ENCODE measurements at regions not wholly inside any gene's neighbourhood (a gene's known extent, or its start where the extent isn't known, plus 50 kb on each side); places are given as distances from the start of the nearest gene placed in this dataset.

GRCh38 chr12:67589078-67589477 is 59.5 kb upstream of the DYRK2 start:
- no peak overlapping the region for H3K27ac ChIP-seq (ENCODE audit: low read depth, low read length)
- no peaks in the 10 kb centered on the region for H3K79me2 ChIP-seq (ENCODE audit: control insufficient read depth, low read length)
- no peaks in the 10 kb centered on the region for H3K4me1 ChIP-seq (ENCODE audit: control insufficient read depth, low read length)
- H3K4me2 ChIP-seq (ENCODE audit: low read length): no peak overlapping the region
- no peaks in the 10 kb centered on the region for H3K27me3 ChIP-seq (ENCODE audit: control insufficient read depth, low read length)
- TF ChIP-seq EZH2phosphoT487 (IDR thresholded peaks at IDR 0.05; ENCODE audit: borderline replicate concordance, low read length) (no peak), CTCF (IDR thresholded peaks at IDR 0.05; ENCODE audit: low read depth, low read length, poor library complexity, severe bottlenecking) (no peak)
- no peaks in the 10 kb centered on the region for H3K9me3 ChIP-seq (ENCODE audit: control insufficient read depth, insufficient read depth, low read length)
- H3F3A ChIP-seq (ENCODE audit: control insufficient read depth, insufficient read depth): no peaks in the 10 kb centered on the region; the same call in 1 of the 2 replicates
- H4K20me1 ChIP-seq (ENCODE audit: control insufficient read depth, insufficient read depth, low read depth, low read length): no peaks in the 10 kb centered on the region
- H3K36me3 ChIP-seq (ENCODE audit: control insufficient read depth, low read length): no peaks in the 10 kb centered on the region
- no peak overlapping the region for H3K4me3 ChIP-seq (ENCODE audit: low read length)
- no peaks in the 10 kb centered on the region for H3K9me2 ChIP-seq (replicated peaks; ENCODE audit: control insufficient read depth, low read length)

GRCh38 chr12:67590149-67590790 is 58.3 kb upstream of the DYRK2 start:
- Histone ChIP-seq H3F3A (ENCODE audit: control insufficient read depth, insufficient read depth) (no peaks in the 10 kb centered on the region; the same call in 1 of the 2 replicates), H3K27me3 (ENCODE audit: control insufficient read depth, low read length) (no peaks in the 10 kb centered on the region), H3K9me3 (ENCODE audit: control insufficient read depth, insufficient read depth, low read length) (no peaks in the 10 kb centered on the region), H3K79me2 (ENCODE audit: control insufficient read depth, low read length) (no peaks in the 10 kb centered on the region), H3K4me2 (ENCODE audit: low read length) (no peak overlapping the region), H4K20me1 (ENCODE audit: control insufficient read depth, insufficient read depth, low read depth, low read length) (no peaks in the 10 kb centered on the region), H3K27ac (ENCODE audit: low read depth, low read length) (no peak overlapping the region), H3K9me2 (replicated peaks; ENCODE audit: control insufficient read depth, low read length) (no peaks in the 10 kb centered on the region), H3K4me1 (ENCODE audit: control insufficient read depth, low read length) (no peaks in the 10 kb centered on the region), H3K4me3 (ENCODE audit: low read length) (no peak overlapping the region), H3K36me3 (ENCODE audit: control insufficient read depth, low read length) (no peaks in the 10 kb centered on the region)
- TF ChIP-seq CTCF (IDR thresholded peaks at IDR 0.05; ENCODE audit: low read depth, low read length, poor library complexity, severe bottlenecking): no peak
- no peak for TF ChIP-seq EZH2phosphoT487 (IDR thresholded peaks at IDR 0.05; ENCODE audit: borderline replicate concordance, low read length)

GRCh38 chr12:67592228-67593011 is 56.1 kb upstream of the DYRK2 start:
- no peak for TF ChIP-seq CTCF (IDR thresholded peaks at IDR 0.05; ENCODE audit: low read depth, low read length, poor library complexity, severe bottlenecking)
- no peak for TF ChIP-seq EZH2phosphoT487 (IDR thresholded peaks at IDR 0.05; ENCODE audit: borderline replicate concordance, low read length)
- H3K9me2 ChIP-seq (replicated peaks; ENCODE audit: control insufficient read depth, low read length): no peaks in the 10 kb centered on the region
- H3K4me2 ChIP-seq (ENCODE audit: low read length): no peak overlapping the region
- no peak overlapping the region for H3K27ac ChIP-seq (ENCODE audit: low read depth, low read length)
- H3K4me1 ChIP-seq (ENCODE audit: control insufficient read depth, low read length): no peaks in the 10 kb centered on the region
- no peaks in the 10 kb centered on the region for H3K79me2 ChIP-seq (ENCODE audit: control insufficient read depth, low read length)
- no peak overlapping the region for H3K4me3 ChIP-seq (ENCODE audit: low read length)
- H3K36me3 ChIP-seq (ENCODE audit: control insufficient read depth, low read length): no peaks in the 10 kb centered on the region
- no peaks in the 10 kb centered on the region for H4K20me1 ChIP-seq (ENCODE audit: control insufficient read depth, insufficient read depth, low read depth, low read length)
- no peaks in the 10 kb centered on the region; the same call in 1 of the 2 replicates for H3F3A ChIP-seq (ENCODE audit: control insufficient read depth, insufficient read depth)
- H3K9me3 ChIP-seq (ENCODE audit: control insufficient read depth, insufficient read depth, low read length): peaks cover 2% of the 10 kb centered on the region; the same call in 1 of the 2 replicates
- H3K27me3 ChIP-seq (ENCODE audit: control insufficient read depth, low read length): no peaks in the 10 kb centered on the region
